Uterus (tissue), 3 donors: ENCODE measurements at regions not wholly inside any gene's neighbourhood (a gene's known extent, or its start where the extent isn't known, plus 50 kb on each side); places are given as distances from the start of the nearest gene placed in this dataset.

Experiments
- DNase-seq, 2 donors: peaks; one replicate each; pipeline ENCODE4 v3.0.0-alpha.2; 2019 to 2020
- H3K27ac ChIP-seq, 2 donors: fragments of 200-600 bp; sonication (generic); 1 replicate in 1 of 2; 2 replicates in 1 of 2; pipeline ENCODE4 v1.5.1; 2016 to 2018
- H3K27me3 ChIP-seq, 2 donors: fragments of 200-600 bp; sonication (generic); one replicate each; pipeline ENCODE4 v1.5.1; 2018 to 2019; ENCODE audit warnings: control low read depth in 1 of 2
- H3K36me3 ChIP-seq, 2 donors: fragments of 200-600 bp; sonication (generic); one replicate each; pipeline ENCODE4 v1.5.1; 2019; ENCODE audit warnings: control low read depth in 1 of 2
- H3K4me1 ChIP-seq, 2 donors: fragments of 200-600 bp; sonication (generic); one replicate each; pipeline ENCODE4 v1.5.1; 2018 to 2019; ENCODE audit warnings: control low read depth in 1 of 2
- H3K4me3 ChIP-seq, 2 donors: fragments of 200-600 bp; sonication (generic); 1 replicate in 1 of 2; 2 replicates in 1 of 2; pipeline ENCODE4 v1.5.1; 2018 to 2019; ENCODE audit warnings: mild to moderate bottlenecking in 1 of 2
- H3K9me3 ChIP-seq, 2 donors: fragments of 200-600 bp; sonication (generic); one replicate each; pipeline ENCODE4 v1.5.1; 2019; ENCODE audit warnings: control low read depth in 1 of 2
- POLR2A ChIP-seq, 2 donors: fragments of 450-650 bp; IDR thresholded peaks; one replicate each; pipeline ENCODE4 v1.6.1; 2016; ENCODE audit warnings: antibody characterized with exemption in 2 of 2, mild to moderate bottlenecking in 1 of 2, moderate library complexity in 1 of 2
- intact Hi-C: fragments of 100-400 bp; cut with DNase I; formaldehyde crosslinking; loops from one replicate; pipeline ENCODE4 v1.15.1; 2023; ENCODE audit warnings: low total_unique reads
- TF ChIP-seq, protein P1 (sequence below), 4 experiments: fragments of 200-600 bp in 2 of 4; fragments of 450-650 bp in 2 of 4; sonication (generic) in 2 of 4; IDR thresholded peaks; one replicate each; pipeline ENCODE4 v1.5.1; 2016 to 2019; ENCODE audit warnings: antibody characterized with exemption in 4 of 4, mild to moderate bottlenecking in 2 of 4, moderate library complexity in 1 of 4
- donor health status: DM: yes; HTN: yes; CAD: no.

DNA sequence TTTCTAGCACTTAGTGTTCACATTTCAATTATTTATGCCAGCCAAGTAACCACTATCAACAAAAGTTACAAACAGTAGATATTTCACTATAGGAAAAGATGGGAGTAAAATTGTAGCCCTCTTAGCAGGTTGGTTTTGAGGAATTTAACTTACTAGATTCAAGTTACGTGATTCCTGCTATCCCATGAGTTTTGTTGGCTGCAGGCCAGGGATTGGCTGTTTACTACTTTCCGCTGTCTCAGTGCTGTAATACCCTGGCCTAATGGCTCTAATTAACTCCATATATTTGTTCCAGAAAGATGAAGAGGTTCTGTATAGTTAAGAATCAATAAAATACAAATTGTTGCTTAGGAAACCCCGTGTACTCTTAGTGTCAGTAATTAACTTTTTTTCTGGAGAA, 55.5 kb upstream of the MAGED1 start:
- intact Hi-C loops = no loop called here
- no peaks in the 10 kb centered on the region for H3K9me3 ChIP-seq
- DNase-seq = peak; percentile 41 to 67
- H3K4me1 ChIP-seq = no peaks in the 10 kb centered on the region
- no peak overlapping the region for H3K4me3 ChIP-seq
- no peaks in the 10 kb centered on the region for H3K36me3 ChIP-seq
- peak overlapping the region in 1 of 2 donors; percentile 7 for H3K27ac ChIP-seq
- no peaks in the 10 kb centered on the region for H3K27me3 ChIP-seq
- TF ChIP-seq, protein P1, sequence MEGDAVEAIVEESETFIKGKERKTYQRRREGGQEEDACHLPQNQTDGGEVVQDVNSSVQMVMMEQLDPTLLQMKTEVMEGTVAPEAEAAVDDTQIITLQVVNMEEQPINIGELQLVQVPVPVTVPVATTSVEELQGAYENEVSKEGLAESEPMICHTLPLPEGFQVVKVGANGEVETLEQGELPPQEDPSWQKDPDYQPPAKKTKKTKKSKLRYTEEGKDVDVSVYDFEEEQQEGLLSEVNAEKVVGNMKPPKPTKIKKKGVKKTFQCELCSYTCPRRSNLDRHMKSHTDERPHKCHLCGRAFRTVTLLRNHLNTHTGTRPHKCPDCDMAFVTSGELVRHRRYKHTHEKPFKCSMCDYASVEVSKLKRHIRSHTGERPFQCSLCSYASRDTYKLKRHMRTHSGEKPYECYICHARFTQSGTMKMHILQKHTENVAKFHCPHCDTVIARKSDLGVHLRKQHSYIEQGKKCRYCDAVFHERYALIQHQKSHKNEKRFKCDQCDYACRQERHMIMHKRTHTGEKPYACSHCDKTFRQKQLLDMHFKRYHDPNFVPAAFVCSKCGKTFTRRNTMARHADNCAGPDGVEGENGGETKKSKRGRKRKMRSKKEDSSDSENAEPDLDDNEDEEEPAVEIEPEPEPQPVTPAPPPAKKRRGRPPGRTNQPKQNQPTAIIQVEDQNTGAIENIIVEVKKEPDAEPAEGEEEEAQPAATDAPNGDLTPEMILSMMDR (IDR thresholded peaks at IDR 0.05) = no peak
- no peak for TF ChIP-seq POLR2A (IDR thresholded peaks at IDR 0.05)
